NCI-H345 treated with DMSO at 0.1 percent for 48 hours (cell line): ENCODE measurements at regions not wholly inside any gene's neighbourhood (a gene's known extent, or its start where the extent isn't known, plus 50 kb on each side); places are given as distances from the start of the nearest gene placed in this dataset.
A peak's percentile ranks its signal among the peaks of the same experiment; 100 is the strongest.

Source experiments
- DNase-seq: peaks from one replicate; lab custom pipeline; 2025; ENCODE audit not compliant: unreplicated experiment; lab: John Stamatoyannopoulos, UW

- DNase-seq = no peak
Measured at GRCh38 chr12:5194306-5194705, 150.6 kb downstream of the KCNA5 start.

GRCh38 chr12:5195244-5195643, 151.6 kb downstream of the KCNA5 start:
- DNase-seq = no peak

- no peak for DNase-seq
Measured at GRCh38 chr12:5195691-5196090, 152.0 kb downstream of the KCNA5 start.

GRCh38 chr12:5197131-5197530, 153.5 kb downstream of the KCNA5 start:
- no peak for DNase-seq

GRCh38 chr12:5197656-5198055, 154.0 kb downstream of the KCNA5 start:
- DNase-seq = no peak

- peak; percentile 2 for DNase-seq
Measured at GRCh38 chr12:5200278-5201087, 156.8 kb downstream of the KCNA5 start.

- DNase-seq = no peak
Measured at GRCh38 chr12:5201554-5202218, 158.0 kb downstream of the KCNA5 start.

- no peak for DNase-seq
Measured at GRCh38 chr12:5203274-5203673, 159.6 kb downstream of the KCNA5 start.

- no peak for DNase-seq
Measured at GRCh38 chr12:5203720-5204119, 160.0 kb downstream of the KCNA5 start.

- DNase-seq = peak; percentile 17
Measured at GRCh38 chr12:5204271-5204670, 160.6 kb downstream of the KCNA5 start.

GRCh38 chr12:5204831-5205230, 161.2 kb downstream of the KCNA5 start:
- DNase-seq = no peak

- DNase-seq = no peak
Measured at GRCh38 chr12:5206401-5207175, 162.9 kb downstream of the KCNA5 start.

GRCh38 chr12:5210179-5210922, 166.7 kb downstream of the KCNA5 start:
- DNase-seq = no peak

GRCh38 chr12:5210923-5211290, 167.2 kb downstream of the KCNA5 start:
- no peak for DNase-seq

- no peak for DNase-seq
Measured at GRCh38 chr12:5213336-5213735, 169.7 kb downstream of the KCNA5 start.

GRCh38 chr12:5213990-5214389, 170.3 kb downstream of the KCNA5 start:
- DNase-seq = no peak

- no peak for DNase-seq
Measured at GRCh38 chr12:5217936-5218335, 174.3 kb downstream of the KCNA5 start.

GRCh38 chr12:5220099-5220498, 176.4 kb downstream of the KCNA5 start:
- DNase-seq = no peak

GRCh38 chr12:5220835-5221234, 177.2 kb downstream of the KCNA5 start:
- no peak for DNase-seq

- peak; percentile 90 for DNase-seq
Measured at GRCh38 chr12:5222011-5222461, 178.4 kb downstream of the KCNA5 start.

GRCh38 chr12:5222729-5223128, 179.1 kb downstream of the KCNA5 start:
- DNase-seq = no peak
